HK-2 (cell line): ENCODE measurements at regions not wholly inside any gene's neighbourhood (a gene's known extent, or its start where the extent isn't known, plus 50 kb on each side); places are given as distances from the start of the nearest gene placed in this dataset.

Experiments used
- DNase-seq: peaks from one replicate; pipeline ENCODE4 v3.0.0-alpha.2; 2018; ENCODE audit not compliant: unreplicated experiment

DNA sequence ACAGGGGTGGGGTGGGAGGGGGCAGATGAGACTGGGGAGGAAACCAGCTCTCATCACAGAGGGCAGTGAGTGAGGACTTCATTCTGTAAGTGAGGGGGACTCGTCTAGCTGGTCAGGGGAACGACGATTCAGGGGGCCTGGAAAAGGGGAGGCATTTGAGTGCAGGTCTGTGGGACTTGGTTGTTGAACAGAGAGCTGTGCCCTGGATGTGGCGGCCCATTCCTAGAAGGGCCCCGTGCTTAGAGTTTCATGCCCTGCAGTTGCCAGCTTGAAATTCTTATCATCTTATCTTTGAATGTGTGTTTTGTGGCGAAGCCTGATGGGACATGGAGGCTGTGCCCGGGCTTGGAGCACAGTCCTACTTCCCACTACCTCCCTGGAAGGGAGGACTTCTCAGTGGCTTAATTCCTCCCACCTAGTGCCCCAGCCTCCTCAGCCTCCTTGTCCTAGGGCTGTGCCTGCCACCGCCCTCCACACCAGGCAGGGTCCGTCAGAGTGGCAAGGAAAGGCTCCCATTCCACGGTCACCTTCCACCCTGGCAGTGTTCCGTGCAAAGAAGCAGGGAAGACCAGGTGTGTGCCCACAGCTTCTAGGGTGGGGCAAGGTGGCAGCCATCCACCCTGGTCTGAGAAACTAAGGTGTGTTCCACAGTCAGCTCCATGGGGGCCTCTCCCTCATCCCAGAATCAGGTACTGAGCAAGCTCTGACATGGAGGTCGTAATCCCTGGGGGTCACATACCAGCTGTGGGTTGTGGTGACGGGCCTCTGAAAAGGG is 59.7 kb upstream of the LMO1 start:
- no peak for DNase-seq

DNA sequence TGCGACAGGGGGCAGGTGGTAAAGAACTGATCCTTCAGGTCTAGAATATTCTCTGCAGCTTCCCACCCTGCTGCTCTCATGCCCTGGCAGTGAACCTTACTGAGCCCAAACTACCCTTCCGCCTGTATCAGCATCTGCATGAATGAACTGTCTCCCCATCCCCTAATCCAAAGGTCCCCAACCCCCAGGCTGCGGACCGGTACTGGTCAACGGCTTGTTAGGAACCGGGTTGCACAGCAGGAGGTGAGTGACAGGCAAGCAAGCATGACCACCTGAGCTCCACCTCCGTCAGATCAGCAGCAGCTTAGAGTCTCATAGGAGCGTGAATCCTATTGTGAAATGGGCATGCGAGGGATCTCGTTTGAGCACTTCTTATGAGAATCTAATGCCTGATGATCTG is 58.2 kb upstream of the LMO1 start:
- no peak for DNase-seq

DNA sequence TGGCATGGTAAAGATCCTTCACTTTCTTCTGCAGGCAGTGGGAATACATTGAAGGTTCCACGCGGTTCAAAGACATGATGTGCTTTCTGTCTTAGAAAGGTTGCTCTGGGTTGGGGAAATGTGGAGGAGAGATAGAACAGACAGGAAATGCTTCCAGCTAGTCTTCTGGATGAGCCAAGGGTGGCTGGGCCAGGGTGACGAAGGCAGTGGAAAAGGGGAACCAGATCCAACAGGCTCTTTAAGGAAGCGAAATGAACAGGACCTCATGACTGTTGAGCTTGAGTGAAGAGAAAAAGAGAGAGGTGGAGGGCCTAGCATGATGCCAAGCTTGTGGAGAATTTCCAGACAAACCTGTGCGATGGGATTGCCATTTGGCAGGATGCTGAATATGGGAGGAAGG is 56.4 kb upstream of the LMO1 start:
- DNase-seq, result no peak

DNA sequence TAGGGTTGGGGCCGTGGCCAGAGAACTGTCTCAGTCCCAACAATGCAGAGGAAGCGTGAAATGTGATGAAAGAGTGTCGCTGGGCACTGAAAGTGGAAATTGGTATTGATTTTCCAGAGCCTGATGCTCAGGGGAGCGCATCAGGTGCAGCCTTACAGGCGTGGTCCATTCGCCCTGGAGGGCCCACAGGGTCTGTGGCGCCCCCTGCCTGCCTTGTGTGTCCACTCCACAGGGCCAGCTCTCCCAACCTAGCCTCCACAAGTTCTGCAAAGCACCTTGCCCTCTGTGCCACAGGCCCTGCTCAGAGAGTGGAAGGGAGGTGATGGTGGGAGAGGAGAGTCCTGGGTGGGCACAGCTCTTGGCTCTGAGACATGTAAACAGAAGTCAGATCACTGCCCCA is 54.9 kb upstream of the LMO1 start:
- DNase-seq, result no peak

DNA sequence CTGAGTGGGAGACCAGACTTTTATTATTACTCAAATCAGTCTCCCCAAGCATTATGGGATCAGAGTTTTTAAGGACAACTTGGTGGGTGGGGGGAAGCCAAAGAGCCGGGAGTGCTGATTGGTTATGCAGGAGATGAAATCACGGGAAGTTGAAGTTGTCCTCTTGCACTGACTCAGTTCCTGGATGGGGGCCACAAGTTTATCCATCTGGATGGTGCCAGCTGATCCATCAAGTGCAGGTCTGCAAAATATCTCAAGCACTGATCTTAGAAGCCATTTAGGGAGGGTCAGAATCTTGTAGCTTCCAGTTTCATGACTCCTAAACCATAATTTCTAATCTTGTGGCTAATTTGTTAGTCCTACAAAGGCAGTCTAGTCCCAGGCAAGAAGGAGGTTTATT is 53.5 kb upstream of the LMO1 start:
- no peak for DNase-seq

DNA sequence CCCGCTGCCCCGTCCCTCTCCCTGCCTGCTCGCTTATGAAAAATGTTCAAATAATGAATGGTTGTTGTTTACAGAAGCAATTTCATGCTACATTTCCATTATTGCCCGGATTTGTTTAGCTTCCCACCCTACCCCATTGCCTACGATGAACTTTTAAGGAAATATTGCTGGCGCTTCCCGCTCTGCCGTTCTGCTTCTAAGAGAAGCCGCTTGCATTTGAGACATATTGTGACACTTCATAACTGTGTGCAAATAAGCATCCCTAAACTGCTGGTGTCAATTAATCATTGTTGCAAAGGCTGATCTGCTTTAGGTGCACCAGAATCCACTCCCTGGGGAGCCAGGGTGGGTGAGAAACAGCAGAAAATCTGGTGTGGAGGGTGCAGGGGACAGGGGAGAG is 52.3 kb upstream of the LMO1 start:
- DNase-seq, result no peak

DNA sequence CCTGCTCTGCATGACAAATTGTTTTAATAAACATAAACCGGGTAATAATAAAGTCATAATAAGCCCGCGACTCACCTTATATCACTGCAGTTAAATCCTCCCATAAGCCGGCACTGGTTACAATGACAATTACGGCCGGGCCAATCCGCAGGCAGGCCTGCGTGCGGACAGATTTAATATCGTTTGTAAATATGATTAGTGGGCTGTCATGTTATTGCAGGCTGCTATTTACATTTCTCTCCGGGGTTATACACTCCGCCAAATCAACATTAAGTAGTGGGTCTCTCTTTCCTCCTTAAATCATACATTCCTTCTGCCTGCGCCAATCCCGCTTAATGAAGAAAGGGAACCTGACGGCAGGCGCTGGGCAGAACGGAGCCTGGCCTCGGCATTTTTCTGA is 51.8 kb upstream of the LMO1 start:
- no peak for DNase-seq

DNA sequence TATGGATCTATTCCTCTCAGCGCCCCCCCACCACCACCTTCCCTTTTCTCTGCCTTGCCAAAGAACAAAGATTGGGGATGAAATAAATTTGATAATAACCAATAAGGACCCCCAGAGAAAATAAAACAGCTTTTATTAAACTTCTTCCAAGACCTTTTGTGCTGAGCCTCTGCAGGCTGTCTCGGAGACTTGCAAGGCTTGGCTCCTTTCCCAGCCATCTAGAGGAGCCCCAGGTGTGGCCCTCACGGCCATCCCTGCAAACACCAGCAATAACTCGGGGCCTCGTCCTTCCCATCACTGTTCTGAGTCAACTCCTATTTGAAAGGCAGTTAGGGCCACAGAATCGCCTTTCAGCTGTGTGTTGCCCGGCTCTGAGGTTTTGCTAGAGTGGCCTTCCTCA is 51.2 kb upstream of the LMO1 start:
- no peak for DNase-seq

DNA sequence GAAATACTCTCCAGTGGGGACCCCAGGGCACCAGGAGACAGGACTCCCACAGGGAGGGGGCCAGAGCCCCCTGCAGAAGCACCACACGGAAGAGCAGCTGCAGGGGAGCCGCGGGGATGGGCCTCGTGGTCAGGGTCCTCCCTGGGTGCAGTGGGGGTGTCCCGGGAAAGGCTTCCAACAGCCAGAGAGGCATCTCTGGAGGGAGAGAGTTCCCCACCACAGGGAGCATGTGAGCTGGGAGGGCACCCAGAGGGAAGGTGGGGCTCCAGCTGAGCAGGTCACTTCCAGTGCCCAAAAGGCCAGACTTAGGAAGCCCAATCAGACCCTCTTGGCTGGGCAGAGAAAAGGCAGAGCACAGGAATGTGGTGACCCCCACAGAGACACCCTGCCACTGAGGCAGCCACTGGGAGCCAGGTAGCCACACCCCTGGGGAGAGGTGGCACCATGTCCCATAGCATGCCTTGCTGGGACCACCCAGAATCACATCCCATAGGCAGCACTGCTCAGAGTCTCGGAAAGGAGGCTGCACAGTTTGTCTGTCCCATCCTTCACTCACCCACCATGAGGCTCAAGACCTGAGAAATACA is 49.9 kb upstream of the LMO1 start:
- DNase-seq, result no peak
